Kidney (tissue), 13 donors: ENCODE measurements at regions not wholly inside any gene's neighbourhood (a gene's known extent, or its start where the extent isn't known, plus 50 kb on each side); places are given as distances from the start of the nearest gene placed in this dataset.

ENCODE experiments used
- DNase-seq, 5 donors: peaks; one replicate each; pipeline ENCODE4 v3.0.0-alpha.2; 2013 to 2020
- FAIRE-seq: peaks from 2 replicates; lab custom pipeline; 2012; peaks lifted over from hg19 to GRCh38; lab: Jason Lieb, UNC
- H3K27ac ChIP-seq, 2 donors: one replicate each; pipeline ENCODE4 v1.7.0; 2013; ENCODE audit warnings: low read depth in 2 of 2, low read length in 2 of 2, inconsistent platforms in 1 of 2
- H3K27me3 ChIP-seq: one replicate; pipeline ENCODE4 v1.7.1; 2013; ENCODE audit warnings: low read length, inconsistent platforms; ENCODE audit not compliant: control insufficient read depth, insufficient read depth
- H3K36me3 ChIP-seq, 3 donors: one replicate each; pipeline versions ENCODE4 v1.7.0 to v1.7.1; 2013; ENCODE audit warnings: low read length in 3 of 3, control low read depth in 1 of 3, inconsistent platforms in 1 of 3; ENCODE audit not compliant: insufficient read depth in 3 of 3, control insufficient read depth in 2 of 3
- H3K4me1 ChIP-seq, 3 donors: one replicate each; pipeline versions ENCODE4 v1.7.0 to v1.7.1; 2013; ENCODE audit warnings: low read length in 3 of 3, inconsistent platforms in 1 of 3, low read depth in 1 of 3; ENCODE audit not compliant: control insufficient read depth in 2 of 3, insufficient read depth in 2 of 3
- H3K4me3 ChIP-seq, 3 donors: one replicate each; pipeline versions ENCODE4 v1.7.0 to v1.8.1; 2013; ENCODE audit warnings: low read length in 3 of 3, control low read depth in 1 of 3, inconsistent platforms in 1 of 3
- H3K9ac ChIP-seq, 3 donors: one replicate each; pipeline versions ENCODE4 v1.7.0 to v1.7.1; 2013; ENCODE audit warnings: low read length in 3 of 3, control low read depth in 1 of 3, inconsistent platforms in 1 of 3
- H3K9me3 ChIP-seq, 3 donors: one replicate each; pipeline versions ENCODE4 v1.7.0 to v1.7.1; 2013; ENCODE audit warnings: low read length in 3 of 3, control low read depth in 1 of 3, inconsistent platforms in 1 of 3; ENCODE audit not compliant: control insufficient read depth in 2 of 3, insufficient read depth in 1 of 3
- CTCF ChIP-seq: IDR thresholded peaks from 3 replicates; pipeline ENCODE4 v1.5.1; 2012; ENCODE audit warnings: mild to moderate bottlenecking, moderate library complexity, borderline replicate concordance; ENCODE audit not compliant: insufficient read depth; ENCODE audit errors: extremely low read depth
- intact Hi-C: fragments of 100-400 bp; cut with DNase I; formaldehyde crosslinking; loops from one replicate; pipeline ENCODE4 v1.11.1; 2022
- donor health status: control.
- donor health status: control.
- donor health status: control.
- donor health status: control.
- donor health status: control.
- donor health status: DM: yes; HTN: yes; CAD: no.
- donor health status: Normal renal cell carcinoma (clear cell type).

DNA sequence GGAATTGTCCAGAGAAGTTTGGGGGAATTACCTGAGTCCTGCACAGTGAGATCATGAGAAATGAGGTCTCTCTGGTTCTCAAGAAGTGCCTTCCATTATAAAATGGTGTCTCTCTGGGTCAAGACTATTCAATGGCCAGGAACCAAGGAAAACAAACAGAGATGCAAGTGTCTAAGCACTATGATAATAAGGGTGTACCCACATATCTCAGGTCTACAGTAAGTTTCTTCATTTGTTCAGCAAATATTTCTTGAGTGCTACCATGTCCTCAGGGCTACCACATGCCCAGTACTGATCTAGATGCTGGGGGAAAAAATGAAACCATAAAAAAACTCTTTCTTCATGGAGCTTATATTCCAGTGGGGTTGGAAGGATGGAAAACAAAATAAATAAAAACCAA is 170.0 kb downstream of the ACKR3 start:
- H3K27me3 ChIP-seq: no peaks in the 10 kb centered on the region
- no peaks in the 10 kb centered on the region for H3K36me3 ChIP-seq
- no peak overlapping the region for H3K27ac ChIP-seq
- no peak overlapping the region for H3K4me3 ChIP-seq
- FAIRE-seq: no peak
- no peak for TF ChIP-seq CTCF
- DNase-seq: no peak
- peaks cover 0 to 5% (median 0%) of the 10 kb centered on the region in 3 donors for H3K4me1 ChIP-seq
- intact Hi-C loops: no loop called here
- no peak overlapping the region for H3K9ac ChIP-seq
- no peaks in the 10 kb centered on the region for H3K9me3 ChIP-seq

DNA sequence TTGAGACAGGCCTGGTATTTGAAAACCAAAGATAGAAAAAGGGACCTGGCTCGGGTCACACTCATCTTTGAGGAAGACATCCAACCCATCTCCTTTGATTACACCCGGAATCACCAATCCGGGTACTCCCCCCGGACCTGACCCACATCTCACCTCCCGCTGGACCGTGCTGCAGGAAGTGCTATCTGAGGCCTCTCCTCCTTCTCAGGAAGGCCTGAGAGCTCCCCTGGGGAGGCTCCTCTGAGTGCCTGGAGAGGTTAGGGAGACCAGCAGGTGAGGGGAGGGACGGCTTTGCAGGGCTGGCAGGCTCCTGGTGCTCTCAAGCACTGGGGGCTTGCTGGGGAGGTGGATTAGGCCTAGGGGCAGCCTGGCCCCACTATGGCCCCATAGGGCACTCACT is 170.9 kb downstream of the ACKR3 start:
- Histone ChIP-seq H3K27me3 (no peaks in the 10 kb centered on the region), H3K9me3 (no peaks in the 10 kb centered on the region), H3K4me1 (peaks cover 0 to 5% (median 0%) of the 10 kb centered on the region in 3 donors), H3K36me3 (no peaks in the 10 kb centered on the region), H3K27ac (no peak overlapping the region), H3K4me3 (no peak overlapping the region), H3K9ac (no peak overlapping the region)
- intact Hi-C loops: no loop called here
- no peak for TF ChIP-seq CTCF
- no peak for FAIRE-seq
- DNase-seq: peak in 1 of 5 donors; percentile 64

- intact Hi-C loops: no loop called here
- DNase-seq (peak in 3 of 5 donors; percentile 72 to 93 (median 81)), FAIRE-seq (no peak)
- no peak overlapping the region for H3K27ac ChIP-seq
- no peaks in the 10 kb centered on the region for H3K27me3 ChIP-seq
- TF ChIP-seq CTCF: no peak
- peaks cover 0 to 11% (median 0%) of the 10 kb centered on the region in 3 donors for H3K4me1 ChIP-seq
- H3K4me3 ChIP-seq: no peak overlapping the region
- H3K36me3 ChIP-seq: no peaks in the 10 kb centered on the region
- H3K9me3 ChIP-seq: no peaks in the 10 kb centered on the region
- H3K9ac ChIP-seq: no peak overlapping the region
Observed at GRCh38 chr2:236743039-236743920, 173.7 kb downstream of the ACKR3 start.
